K562 (cell line): ENCODE measurements at regions not wholly inside any gene's neighbourhood (a gene's known extent, or its start where the extent isn't known, plus 50 kb on each side); places are given as distances from the start of the nearest gene placed in this dataset.

Experiments used
- ATAC-seq: fragments of 200-7000 bp; cut with Tn5 transposase; 3 replicates; pipeline ENCODE4 v1.9.1; 2020; ENCODE audit warnings: moderate library complexity
- BruUV-seq: library from RNA; stranded (reverse); fragments of 400-500 nt; replicated peaks from 2 replicates; lab custom pipeline; 2021; lab: Mats Ljungman, UMichigan
- CTCF ChIA-PET: fragments of 300-600 bp; formaldehyde crosslinking; extraction: SDS; loops from one replicate; lab custom pipeline; 2021; ENCODE audit warnings: low intra/inter-chr PET ratio; lab: Yijun Ruan, JAX
- POLR2A ChIA-PET: fragments of 300-600, 350-650 bp; sonication (Branson Sonifier 250); formaldehyde crosslinking; extraction: SDS; loops from one replicate; lab custom pipeline; 2021; ENCODE audit warnings: antibody characterized with exemption, inconsistent platforms; lab: Yijun Ruan, JAX
- DNase-seq, 4 experiments: peaks; one replicate each; pipeline versions ENCODE4 v3.0.0 to v3.0.0-alpha.2; 2011 to 2018; ENCODE audit warnings: low spot score in 3 of 4, mixed read lengths in 3 of 4; ENCODE audit errors: extremely low read depth in 1 of 4
- FAIRE-seq: peaks from 2 replicates; lab custom pipeline; 2011; peaks lifted over from hg19 to GRCh38; lab: Jason Lieb, UNC
- H2AFZ ChIP-seq: 2 replicates; pipeline ENCODE4 v1.6.0; 2011; ENCODE audit warnings: low read depth, low read length, control low read depth, inconsistent platforms
- H3K27ac ChIP-seq: fragments of 200-600 bp; 3 replicates; pipeline ENCODE4 v1.8.0; 2011; ENCODE audit warnings: low read depth, mild to moderate bottlenecking, control low read depth, inconsistent platforms, low read length, moderate library complexity, mixed read lengths; ENCODE audit errors: extremely low read depth
- H3K27me3 ChIP-seq, 2 experiments: fragments of 300-600 bp in 1 of 2; 2 replicates in 1 of 2; 3 replicates in 1 of 2; pipeline versions ENCODE4 v1.6.0 to v1.8.0; 2011; ENCODE audit warnings: inconsistent platforms in 2 of 2, low read length in 2 of 2, mild to moderate bottlenecking in 1 of 2, mixed read lengths in 1 of 2, moderate library complexity in 1 of 2; ENCODE audit not compliant: control insufficient read depth in 2 of 2, insufficient read depth in 2 of 2
- H3K36me3 ChIP-seq: fragments of 300-600 bp; 3 replicates; pipeline ENCODE4 v1.8.0; 2011; ENCODE audit warnings: mild to moderate bottlenecking, low read length, inconsistent platforms; ENCODE audit not compliant: control insufficient read depth, insufficient read depth
- H3K4me1 ChIP-seq, 2 experiments: fragments of 200-600 bp in 1 of 2; replicated peaks in 1 of 2; 2 replicates in 1 of 2; 3 replicates in 1 of 2; pipeline versions ENCODE4 v1.5.1 to v1.8.0; 2011; ENCODE audit warnings: inconsistent platforms in 2 of 2, low read length in 2 of 2, mild to moderate bottlenecking in 1 of 2, mixed read lengths in 1 of 2, moderate library complexity in 1 of 2; ENCODE audit not compliant: control insufficient read depth in 2 of 2, insufficient read depth in 2 of 2
- H3K4me2 ChIP-seq: 2 replicates; pipeline ENCODE4 v1.6.1; 2011; ENCODE audit warnings: low read length, control low read depth, inconsistent platforms, mixed read lengths; ENCODE audit not compliant: insufficient read depth
- H3K4me3 ChIP-seq: fragments of 200-600 bp; sonication (generic), shearing (Covaris generic); 2 replicates; pipeline ENCODE4 v1.5.1; 2016; ENCODE audit warnings: control low read depth, inconsistent platforms
- H3K79me2 ChIP-seq: fragments of 200-600 bp; 3 replicates; pipeline ENCODE4 v1.8.0; 2011; ENCODE audit warnings: low read length, inconsistent platforms; ENCODE audit not compliant: control insufficient read depth, insufficient read depth
- H3K9ac ChIP-seq, 2 experiments: 2 replicates each; pipeline versions ENCODE4 v1.6.0 to v1.6.1; 2011; ENCODE audit warnings: low read depth in 2 of 2, low read length in 2 of 2, control low read depth in 1 of 2, inconsistent platforms in 1 of 2, mild to moderate bottlenecking in 1 of 2, mixed read lengths in 1 of 2; ENCODE audit not compliant: insufficient read depth in 1 of 2
- H3K9me1 ChIP-seq: one replicate; pipeline ENCODE4 v1.6.0; 2011; ENCODE audit warnings: inconsistent platforms, mild to moderate bottlenecking, low read length, moderate library complexity; ENCODE audit not compliant: control insufficient read depth, insufficient read depth
- H3K9me3 ChIP-seq: replicated peaks from 2 replicates; pipeline ENCODE4 v1.5.1; 2011; ENCODE audit warnings: low read depth, low read length, inconsistent platforms; ENCODE audit not compliant: control insufficient read depth, insufficient read depth
- H4K20me1 ChIP-seq: replicated peaks from 2 replicates; pipeline ENCODE4 v1.6.1; 2011; ENCODE audit warnings: low read length, inconsistent platforms, mixed read lengths; ENCODE audit not compliant: control insufficient read depth, insufficient read depth
- COPS2 ChIP-seq: fragments of 450-650 bp; conservative IDR thresholded peaks from 2 replicates; pipeline ENCODE4 v1.6.1; 2016; ENCODE audit warnings: mild to moderate bottlenecking, moderate library complexity
- EZH2 ChIP-seq: IDR thresholded peaks from 2 replicates; pipeline ENCODE4 v1.6.1; 2012; ENCODE audit warnings: low read depth, mild to moderate bottlenecking, inconsistent platforms, low read length, borderline replicate concordance
- FOS ChIP-seq: IDR thresholded peaks from 3 replicates; pipeline ENCODE4 v1.6.1; 2011; ENCODE audit not compliant: insufficient read length; ENCODE audit errors: extremely low read depth
- PCBP1 ChIP-seq: fragments of 200-400 bp; formaldehyde crosslinking; IDR thresholded peaks from 2 replicates; pipeline ENCODE4 v1.6.1; 2018; ENCODE audit warnings: mild to moderate bottlenecking, low read depth, low read length; ENCODE audit not compliant: poor library complexity, severe bottlenecking
- PTTG1 ChIP-seq: fragments of 450-650 bp; IDR thresholded peaks from 2 replicates; pipeline ENCODE4 v1.6.1; 2016; ENCODE audit warnings: low read depth, mild to moderate bottlenecking, missing genetic modification characterization, missing compliant biosample characterization
- SMARCB1 ChIP-seq: IDR thresholded peaks from 2 replicates; pipeline ENCODE4 v1.6.1; 2011; ENCODE audit warnings: improper control_type of control experiment, low read depth; ENCODE audit not compliant: insufficient read length
- SP1 ChIP-seq: sonication (generic); formaldehyde crosslinking; IDR thresholded peaks from 2 replicates; pipeline ENCODE4 v1.8.1; 2022; ENCODE audit warnings: mild to moderate bottlenecking, missing genetic modification reagents
- ZFP30 ChIP-seq: fragments of 250-450 bp; sonication (Bioruptor Pico); IDR thresholded peaks from 2 replicates; pipeline ENCODE4 v1.8.0; 2022; ENCODE audit warnings: moderate library complexity, mild to moderate bottlenecking, inconsistent platforms, borderline replicate concordance
- ZHX1 ChIP-seq: fragments of 150-350 bp; conservative IDR thresholded peaks from 2 replicates; pipeline ENCODE4 v1.6.1; 2014; ENCODE audit warnings: low read length
- ZNF282 ChIP-seq: sonication (generic); formaldehyde crosslinking; IDR thresholded peaks from 2 replicates; pipeline ENCODE4 v1.8.1; 2023; ENCODE audit warnings: missing genetic modification reagents
- ZNF41 ChIP-seq: fragments of 250-450 bp; sonication (Bioruptor Pico); conservative IDR thresholded peaks from 2 replicates; pipeline ENCODE4 v1.4.0; 2020; ENCODE audit warnings: mild to moderate bottlenecking
- WGBS: fragments of 100-300 bp; shearing (Covaris generic); methylation state at CpG from one replicate; pipeline ENCODE4 v1.1.6; 2016; ENCODE audit warnings: low coverage, mixed read lengths; ENCODE audit not compliant: insufficient coverage; ENCODE audit errors: missing lambda C conversion rate; 5-methylcytosine and 5-hydroxymethylcytosine counted together
- in situ Hi-C: fragments of 300-500 bp; cut with MboI; formaldehyde crosslinking; loops from 4 replicates; pipeline ENCODE4 v1.15.0; 2018; ENCODE audit warnings: inconsistent platforms, mixed read lengths
- intact Hi-C: fragments of 100-400 bp; cut with micrococcal nuclease; formaldehyde crosslinking; loops from 2 replicates; pipeline ENCODE4 v1.14.2; 2022
- TF ChIP-seq, protein P1 (sequence below): fragments of 250-450 bp; sonication (Bioruptor Pico); IDR thresholded peaks from 2 replicates; pipeline ENCODE4 v1.4.0; 2020

- ATAC-seq (no peak), DNase-seq (no peak), FAIRE-seq (no peak)
- Histone ChIP-seq H2AFZ (peak overlapping the region; percentile 50; the same call in 1 of the 2 replicates), H3K36me3 (no peaks in the 10 kb centered on the region), H3K4me3 (no peak overlapping the region), H4K20me1 (no peaks in the 10 kb centered on the region), H3K9ac (no peak overlapping the region; a peak in 1 of 4 replicates), H3K9me3 (no peaks in the 10 kb centered on the region), H3K4me2 (no peak overlapping the region), H3K9me1 (no peaks in the 10 kb centered on the region), H3K79me2 (no peaks in the 10 kb centered on the region), H3K27ac (no peak overlapping the region), H3K27me3 (no peaks in the 10 kb centered on the region), H3K4me1 (peaks cover 0 to 2% of the 10 kb centered on the region in 2 experiments; a peak in 1 of 5 replicates)
- BruUV-seq: no TSS peak
- TF ChIP-seq ZFP30 (CRISPR knock-in tag) (no peak), EZH2 (no peak), ZHX1 (no peak), ZNF282 (CRISPR knock-in tag) (no peak), FOS (no peak), PTTG1 (tag) (no peak), COPS2 (no peak), ZNF41 (CRISPR knock-in tag) (no peak), SP1 (CRISPR knock-in tag) (no peak), SMARCB1 (no peak), PCBP1 (no peak)
- TF ChIP-seq, protein P1, sequence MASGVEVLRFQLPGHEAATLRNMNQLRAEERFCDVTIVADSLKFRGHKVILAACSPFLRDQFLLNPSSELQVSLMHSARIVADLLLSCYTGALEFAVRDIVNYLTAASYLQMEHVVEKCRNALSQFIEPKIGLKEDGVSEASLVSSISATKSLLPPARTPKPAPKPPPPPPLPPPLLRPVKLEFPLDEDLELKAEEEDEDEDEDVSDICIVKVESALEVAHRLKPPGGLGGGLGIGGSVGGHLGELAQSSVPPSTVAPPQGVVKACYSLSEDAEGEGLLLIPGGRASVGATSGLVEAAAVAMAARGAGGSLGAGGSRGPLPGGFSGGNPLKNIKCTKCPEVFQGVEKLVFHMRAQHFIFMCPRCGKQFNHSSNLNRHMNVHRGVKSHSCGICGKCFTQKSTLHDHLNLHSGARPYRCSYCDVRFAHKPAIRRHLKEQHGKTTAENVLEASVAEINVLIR (CRISPR knock-in tag): no peak
- in situ Hi-C loops (loop anchor here (25.0 kb wide), 1 partner anchor 239 kb away; no protein-coding TSS in a partner anchor), intact Hi-C loops (no loop called here)
- POLR2A ChIA-PET: interaction anchor here (1.1 kb wide), 1 partner anchor 15 kb away, joined by 4 read pairs; no protein-coding TSS in a partner anchor
- WGBS: 0% methylated on average over 2 of the region's 2 CpGs
- CTCF ChIA-PET: no interaction called here
Observed at GRCh38 chr2:64923385-64923710, 65.9 kb upstream of the SLC1A4 start.
